Endothelial cell of umbilical vein (primary cell): ENCODE measurements at regions not wholly inside any gene's neighbourhood (a gene's known extent, or its start where the extent isn't known, plus 50 kb on each side); places are given as distances from the start of the nearest gene placed in this dataset.

Experiments
- GATA2 ChIP-seq: IDR thresholded peaks from 2 replicates; pipeline ENCODE4 v1.7.0; 2011; ENCODE audit warnings: low read depth, mild to moderate bottlenecking, moderate library complexity, mixed read lengths, low read length; ENCODE audit not compliant: insufficient read length, insufficient read depth
- POLR2A ChIP-seq: IDR thresholded peaks from 2 replicates; pipeline ENCODE4 v1.6.1; 2012; ENCODE audit warnings: low read depth, mild to moderate bottlenecking, control low read depth, low read length
- TF ChIP-seq, protein P1 (sequence below), 2 donors: IDR thresholded peaks; 1 replicate in 1 of 2; 2 replicates in 1 of 2; pipeline ENCODE4 v1.5.1; 2011; ENCODE audit warnings: low read length in 2 of 2, mild to moderate bottlenecking in 2 of 2, moderate library complexity in 2 of 2, control low read depth in 1 of 2, inconsistent platforms in 1 of 2, low read depth in 1 of 2; ENCODE audit not compliant: insufficient read depth in 1 of 2; ENCODE audit errors: extremely low read depth in 1 of 2

GRCh38 chr3:189516039-189516438, 115.2 kb upstream of the TP63 start:
- TF ChIP-seq, protein P1, sequence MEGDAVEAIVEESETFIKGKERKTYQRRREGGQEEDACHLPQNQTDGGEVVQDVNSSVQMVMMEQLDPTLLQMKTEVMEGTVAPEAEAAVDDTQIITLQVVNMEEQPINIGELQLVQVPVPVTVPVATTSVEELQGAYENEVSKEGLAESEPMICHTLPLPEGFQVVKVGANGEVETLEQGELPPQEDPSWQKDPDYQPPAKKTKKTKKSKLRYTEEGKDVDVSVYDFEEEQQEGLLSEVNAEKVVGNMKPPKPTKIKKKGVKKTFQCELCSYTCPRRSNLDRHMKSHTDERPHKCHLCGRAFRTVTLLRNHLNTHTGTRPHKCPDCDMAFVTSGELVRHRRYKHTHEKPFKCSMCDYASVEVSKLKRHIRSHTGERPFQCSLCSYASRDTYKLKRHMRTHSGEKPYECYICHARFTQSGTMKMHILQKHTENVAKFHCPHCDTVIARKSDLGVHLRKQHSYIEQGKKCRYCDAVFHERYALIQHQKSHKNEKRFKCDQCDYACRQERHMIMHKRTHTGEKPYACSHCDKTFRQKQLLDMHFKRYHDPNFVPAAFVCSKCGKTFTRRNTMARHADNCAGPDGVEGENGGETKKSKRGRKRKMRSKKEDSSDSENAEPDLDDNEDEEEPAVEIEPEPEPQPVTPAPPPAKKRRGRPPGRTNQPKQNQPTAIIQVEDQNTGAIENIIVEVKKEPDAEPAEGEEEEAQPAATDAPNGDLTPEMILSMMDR (IDR thresholded peaks at IDR 0.05; ENCODE audit: extremely low read depth in 1 of 2, insufficient read depth in 1 of 2, low read depth in 1 of 2, low read length in 2 of 2) = no peak
- TF ChIP-seq POLR2A (no peak), GATA2 (no peak)
